ENCODE measurements at regions not wholly inside any gene's neighbourhood (a gene's known extent, or its start where the extent isn't known, plus 50 kb on each side); places are given as distances from the start of the nearest gene placed in this dataset.
"Not testable (repeated sequence)": the region's sequence is repeated elsewhere in the genome, so short reads cannot be mapped to it uniquely, and the experiment has no call there.

GRCh38 chr7:124635416-124635815, 130.2 kb downstream of the GPR37 start:
- no peak for DNase-seq (ENCODE audit: low read depth, low spot score)

GRCh38 chr7:124633740-124634139, 131.9 kb downstream of the GPR37 start:
- DNase-seq (ENCODE audit: low read depth, low spot score), result no peak

- no peak for DNase-seq (ENCODE audit: low read depth, low spot score)
Measured at GRCh38 chr7:124630395-124630794, 135.2 kb downstream of the GPR37 start.

- DNase-seq (ENCODE audit: low read depth, low spot score), result no peak
Measured at GRCh38 chr7:124618871-124619270, 146.7 kb downstream of the GPR37 start.

GRCh38 chr7:124618051-124618450, 147.5 kb downstream of the GPR37 start:
- DNase-seq (ENCODE audit: low read depth, low spot score), result not testable (repeated sequence)

- no peak for DNase-seq (ENCODE audit: low read depth, low spot score)
Measured at GRCh38 chr7:124603066-124603465, 162.5 kb downstream of the GPR37 start.

- DNase-seq (ENCODE audit: low read depth, low spot score), result no peak
Measured at GRCh38 chr7:124597509-124597908, 168.1 kb downstream of the GPR37 start.

- no peak for DNase-seq (ENCODE audit: low read depth, low spot score)
Measured at GRCh38 chr7:124596881-124597280, 168.7 kb downstream of the GPR37 start.

GRCh38 chr7:124590814-124591213, 174.8 kb downstream of the GPR37 start:
- no peak for DNase-seq (ENCODE audit: low read depth, low spot score)

- DNase-seq (ENCODE audit: low read depth, low spot score), result no peak
Measured at GRCh38 chr7:124577256-124577655, 188.3 kb downstream of the GPR37 start.

- DNase-seq (ENCODE audit: low read depth, low spot score), result no peak
Measured at GRCh38 chr7:124575176-124575575, 190.4 kb downstream of the GPR37 start.

- DNase-seq (ENCODE audit: low read depth, low spot score), result no peak
Measured at GRCh38 chr7:124570558-124570957, 195.0 kb downstream of the GPR37 start.

GRCh38 chr7:124566583-124566982, 199.0 kb downstream of the GPR37 start:
- DNase-seq (ENCODE audit: low read depth, low spot score), result no peak

GRCh38 chr7:124557587-124557986, 208.0 kb downstream of the GPR37 start:
- no peak for DNase-seq (ENCODE audit: low read depth, low spot score)

- DNase-seq (ENCODE audit: low read depth, low spot score), result no peak
Measured at GRCh38 chr7:124557101-124557500, 208.5 kb downstream of the GPR37 start.

- DNase-seq (ENCODE audit: low read depth, low spot score), result no peak
Measured at GRCh38 chr7:124553502-124553901, 212.1 kb downstream of the GPR37 start.

GRCh38 chr7:124552217-124552616, 213.4 kb downstream of the GPR37 start:
- DNase-seq (ENCODE audit: low read depth, low spot score), result no peak

- DNase-seq (ENCODE audit: low read depth, low spot score), result no peak
Measured at GRCh38 chr7:124550036-124550435, 215.6 kb downstream of the GPR37 start.

- no peak for DNase-seq (ENCODE audit: low read depth, low spot score)
Measured at GRCh38 chr7:124542476-124542875, 223.1 kb downstream of the GPR37 start.

- no peak for DNase-seq (ENCODE audit: low read depth, low spot score)
Measured at GRCh38 chr7:124536156-124536762, 229.3 kb downstream of the GPR37 start.

- DNase-seq (ENCODE audit: low read depth, low spot score), result no peak
Measured at GRCh38 chr7:124532166-124532565, 233.4 kb downstream of the GPR37 start.

- DNase-seq (ENCODE audit: low read depth, low spot score), result no peak
Measured at GRCh38 chr7:124516911-124517310, 248.7 kb downstream of the GPR37 start.

GRCh38 chr7:124515106-124515830, 250.3 kb downstream of the GPR37 start:
- DNase-seq (ENCODE audit: low read depth, low spot score), result no peak
